ENCODE measurements at regions not wholly inside any gene's neighbourhood (a gene's known extent, or its start where the extent isn't known, plus 50 kb on each side); places are given as distances from the start of the nearest gene placed in this dataset.

DNA sequence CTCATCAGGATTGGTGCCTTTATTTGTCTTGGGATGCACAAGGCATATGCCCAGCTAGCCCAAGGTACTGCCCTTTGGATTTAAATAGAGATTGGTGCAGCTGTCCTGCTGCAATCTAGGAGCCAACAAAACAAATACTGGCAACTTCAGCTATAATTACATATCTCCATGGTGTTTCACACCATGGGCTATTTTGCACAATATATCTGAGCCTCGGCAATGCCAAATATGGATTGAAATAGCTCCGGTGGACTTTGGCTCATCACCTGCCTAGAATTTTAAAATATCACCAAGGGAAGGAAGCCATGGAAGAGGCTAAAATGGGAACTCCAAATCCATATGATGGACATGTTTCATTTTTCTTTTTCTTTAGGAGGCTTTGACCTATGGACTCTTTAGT lies 367.8 kb upstream of the UMPS start:
- TF ChIP-seq, protein P1, sequence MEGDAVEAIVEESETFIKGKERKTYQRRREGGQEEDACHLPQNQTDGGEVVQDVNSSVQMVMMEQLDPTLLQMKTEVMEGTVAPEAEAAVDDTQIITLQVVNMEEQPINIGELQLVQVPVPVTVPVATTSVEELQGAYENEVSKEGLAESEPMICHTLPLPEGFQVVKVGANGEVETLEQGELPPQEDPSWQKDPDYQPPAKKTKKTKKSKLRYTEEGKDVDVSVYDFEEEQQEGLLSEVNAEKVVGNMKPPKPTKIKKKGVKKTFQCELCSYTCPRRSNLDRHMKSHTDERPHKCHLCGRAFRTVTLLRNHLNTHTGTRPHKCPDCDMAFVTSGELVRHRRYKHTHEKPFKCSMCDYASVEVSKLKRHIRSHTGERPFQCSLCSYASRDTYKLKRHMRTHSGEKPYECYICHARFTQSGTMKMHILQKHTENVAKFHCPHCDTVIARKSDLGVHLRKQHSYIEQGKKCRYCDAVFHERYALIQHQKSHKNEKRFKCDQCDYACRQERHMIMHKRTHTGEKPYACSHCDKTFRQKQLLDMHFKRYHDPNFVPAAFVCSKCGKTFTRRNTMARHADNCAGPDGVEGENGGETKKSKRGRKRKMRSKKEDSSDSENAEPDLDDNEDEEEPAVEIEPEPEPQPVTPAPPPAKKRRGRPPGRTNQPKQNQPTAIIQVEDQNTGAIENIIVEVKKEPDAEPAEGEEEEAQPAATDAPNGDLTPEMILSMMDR (IDR thresholded peaks at IDR 0.05; ENCODE audit: low read length): no peak
- no peak for TF ChIP-seq EZH2 (IDR thresholded peaks at IDR 0.05; ENCODE audit: borderline replicate concordance, low read length)
